H7 (cell line): ENCODE measurements at regions not wholly inside any gene's neighbourhood (a gene's known extent, or its start where the extent isn't known, plus 50 kb on each side); places are given as distances from the start of the nearest gene placed in this dataset.
"Not testable (repeated sequence)": the region's sequence is repeated elsewhere in the genome, so short reads cannot be mapped to it uniquely, and the experiment has no call there.

ENCODE experiments used
- DNase-seq: peaks from one replicate; pipeline ENCODE4 v3.0.0; 2012
- H3K27me3 ChIP-seq: 2 replicates; pipeline ENCODE4 v1.6.0; 2011; ENCODE audit warnings: mild to moderate bottlenecking, low read length; ENCODE audit not compliant: control insufficient read depth, insufficient read depth
- H3K36me3 ChIP-seq: replicated peaks from 2 replicates; pipeline ENCODE4 v1.5.1; 2011; ENCODE audit warnings: low read length; ENCODE audit not compliant: control insufficient read depth, insufficient read depth
- H3K4me3 ChIP-seq: 2 replicates; pipeline ENCODE4 v1.5.1; 2011; ENCODE audit warnings: low read depth, mild to moderate bottlenecking, control low read depth, low read length, moderate library complexity; ENCODE audit not compliant: insufficient read depth

- Histone ChIP-seq H3K27me3 (no peaks in the 10 kb centered on the region), H3K36me3 (peaks cover 4% of the 10 kb centered on the region), H3K4me3 (no peak overlapping the region)
- no peak for DNase-seq
Observed at GRCh38 chr6:144793744-144794143, 508.6 kb downstream of the UTRN start.

DNA sequence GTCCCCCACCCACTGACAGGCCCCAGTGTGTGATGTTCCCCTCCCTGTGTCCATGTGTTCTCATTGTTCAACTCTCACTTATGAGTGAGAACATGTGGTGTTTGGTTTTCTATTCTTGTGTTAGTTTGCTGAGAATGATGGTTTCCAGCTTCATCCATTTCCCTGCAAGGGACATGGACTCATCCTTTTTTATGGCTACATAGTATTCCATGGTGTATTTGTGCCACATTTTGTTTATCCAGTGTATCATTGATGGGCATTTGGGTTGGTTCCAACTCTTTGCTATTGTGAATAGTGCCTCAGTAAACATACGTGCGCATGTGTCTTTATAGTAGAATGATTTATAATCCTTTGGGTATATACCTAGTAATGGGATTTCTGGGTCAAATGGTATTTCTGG, 509.9 kb downstream of the UTRN start:
- H3K36me3 ChIP-seq, DNase-seq, H3K4me3 ChIP-seq, H3K27me3 ChIP-seq: not testable (repeated sequence)

GRCh38 chr6:144796070-144796469, 510.9 kb downstream of the UTRN start:
- no peaks in the 10 kb centered on the region for H3K27me3 ChIP-seq
- H3K4me3 ChIP-seq, result no peak overlapping the region

GRCh38 chr6:144797881-144798589, 512.9 kb downstream of the UTRN start:
- H3K4me3 ChIP-seq, result no peak overlapping the region
- no peak for DNase-seq
- peaks cover 4% of the 10 kb centered on the region for H3K36me3 ChIP-seq
- no peaks in the 10 kb centered on the region for H3K27me3 ChIP-seq

More at GRCh38 chr6:144796070-144796469, 510.9 kb downstream of the UTRN start:
- H3K36me3 ChIP-seq, result peaks cover 4% of the 10 kb centered on the region
- no peak for DNase-seq

GRCh38 chr6:144804246-144804790, 519.2 kb downstream of the UTRN start:
- DNase-seq, result no peak
- no peak overlapping the region for H3K4me3 ChIP-seq
- H3K36me3 ChIP-seq, result no peaks in the 10 kb centered on the region
- H3K27me3 ChIP-seq, result no peaks in the 10 kb centered on the region

DNA sequence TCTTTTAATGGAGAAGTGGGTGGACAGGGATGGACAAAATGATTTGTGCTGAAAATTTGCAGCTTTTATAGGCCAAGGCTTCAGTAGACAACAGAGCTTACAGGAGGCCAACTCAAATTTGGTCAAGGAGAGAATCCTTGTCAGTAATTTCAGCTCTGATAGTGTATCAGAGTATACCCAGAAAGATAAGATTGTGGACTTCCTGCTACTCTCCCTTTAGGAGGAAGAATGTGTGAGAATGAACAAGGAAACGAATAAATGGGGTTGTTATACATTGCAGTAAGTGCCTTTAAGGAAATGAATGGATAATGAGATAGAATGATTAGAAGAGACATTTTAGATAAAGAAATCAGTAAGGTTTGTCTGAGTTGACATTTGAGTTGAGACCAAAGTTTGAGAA, 519.9 kb downstream of the UTRN start:
- Histone ChIP-seq H3K27me3 (no peaks in the 10 kb centered on the region), H3K36me3 (no peaks in the 10 kb centered on the region), H3K4me3 (no peak overlapping the region)
- DNase-seq, result no peak

- H3K36me3 ChIP-seq, result no peaks in the 10 kb centered on the region
- no peak for DNase-seq
- H3K4me3 ChIP-seq, result no peak overlapping the region
- H3K27me3 ChIP-seq, result no peaks in the 10 kb centered on the region
Observed at GRCh38 chr6:144806222-144806621, 521.1 kb downstream of the UTRN start.

DNA sequence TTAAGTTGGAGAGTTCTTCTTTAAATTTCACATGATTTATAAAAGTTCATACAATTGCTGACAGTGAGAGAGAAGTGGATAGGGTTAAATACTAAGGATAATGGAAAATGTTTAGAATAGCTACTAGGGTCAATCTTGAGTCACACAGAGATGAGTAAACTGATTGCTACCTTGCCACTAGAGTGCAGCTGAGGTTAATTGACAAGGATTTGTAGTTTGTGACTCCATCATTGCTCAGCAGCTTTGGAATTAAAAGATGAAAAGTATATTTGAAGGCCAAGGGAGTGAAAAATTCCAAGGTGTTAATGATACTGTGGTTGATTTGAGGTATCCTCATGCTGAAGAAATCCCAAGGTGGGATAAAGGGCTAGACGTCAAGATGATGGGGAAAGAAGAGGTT, 524.0 kb downstream of the UTRN start:
- no peak for DNase-seq
- Histone ChIP-seq H3K27me3 (no peaks in the 10 kb centered on the region), H3K4me3 (no peak overlapping the region), H3K36me3 (no peaks in the 10 kb centered on the region; the same call in 1 of the 2 replicates)

DNA sequence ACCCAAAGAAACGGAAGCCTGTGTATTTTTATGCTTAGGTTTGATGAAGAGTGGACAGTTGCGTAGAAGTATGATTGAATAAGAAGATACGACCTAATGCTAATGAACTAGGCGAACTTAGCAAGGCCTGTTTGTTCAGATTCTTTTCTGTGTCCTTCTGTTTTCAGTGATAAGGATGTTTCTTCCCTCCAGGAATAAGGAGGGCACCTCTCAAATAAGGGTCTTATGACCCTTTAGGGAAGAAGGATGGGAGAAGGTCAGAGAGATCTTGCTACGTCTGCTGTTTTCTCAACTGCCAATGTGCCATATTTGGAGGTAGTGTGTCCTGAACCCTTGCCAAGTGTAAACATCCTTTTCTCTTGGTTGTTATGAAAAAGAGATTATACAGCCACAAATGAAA, 524.8 kb downstream of the UTRN start:
- no peaks in the 10 kb centered on the region for H3K27me3 ChIP-seq
- no peaks in the 10 kb centered on the region; the same call in 1 of the 2 replicates for H3K36me3 ChIP-seq
- H3K4me3 ChIP-seq, result no peak overlapping the region
- no peak for DNase-seq

DNA sequence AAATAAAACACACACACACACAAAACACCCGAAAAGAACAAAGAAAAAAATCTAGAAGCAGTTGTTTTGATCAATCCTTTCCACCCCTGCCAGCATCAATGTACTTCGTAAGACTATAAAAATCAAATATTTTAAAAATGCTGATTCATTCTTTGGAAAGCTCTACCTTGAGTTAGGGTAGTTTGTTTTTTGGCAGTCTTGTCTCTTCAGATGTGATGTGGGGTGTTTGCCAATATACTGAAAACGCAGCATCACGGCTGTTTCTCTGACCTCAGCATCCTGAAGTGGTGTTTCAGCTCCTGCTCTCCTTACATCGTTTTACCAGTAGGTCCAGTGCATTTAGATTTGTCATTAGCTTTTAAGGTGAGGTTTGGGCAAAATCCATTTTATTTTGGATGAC, 526.0 kb downstream of the UTRN start:
- no peak overlapping the region for H3K4me3 ChIP-seq
- no peaks in the 10 kb centered on the region; the same call in none of the 2 replicates for H3K36me3 ChIP-seq
- no peaks in the 10 kb centered on the region for H3K27me3 ChIP-seq
- no peak for DNase-seq

DNA sequence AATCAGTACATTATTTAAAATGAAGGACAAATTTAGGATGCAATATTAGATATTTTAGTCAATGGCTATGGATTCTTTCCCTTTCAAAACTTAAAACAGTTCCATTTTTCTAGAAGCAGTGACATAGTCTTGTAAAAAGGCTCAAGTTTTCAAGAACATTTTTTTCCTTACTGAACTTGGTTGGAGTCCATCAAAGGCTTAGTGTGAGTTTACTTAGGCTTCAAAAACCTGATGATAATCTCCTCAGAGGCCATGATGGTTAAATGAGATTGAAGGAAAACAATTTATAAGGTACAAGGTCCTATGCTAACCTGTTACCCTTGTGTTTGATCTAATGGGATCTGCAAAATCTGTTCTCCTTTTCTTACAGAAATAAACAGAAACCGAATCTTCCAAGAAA, 531.8 kb downstream of the UTRN start:
- H3K27me3 ChIP-seq, result no peaks in the 10 kb centered on the region
- no peak for DNase-seq
- no peak overlapping the region for H3K4me3 ChIP-seq
- H3K36me3 ChIP-seq, result no peaks in the 10 kb centered on the region; the same call in none of the 2 replicates

- no peaks in the 10 kb centered on the region; the same call in 1 of the 2 replicates for H3K36me3 ChIP-seq
- no peak for DNase-seq
- no peak overlapping the region for H3K4me3 ChIP-seq
- no peaks in the 10 kb centered on the region for H3K27me3 ChIP-seq
Observed at GRCh38 chr6:144820270-144820669, 535.1 kb downstream of the UTRN start.

DNA sequence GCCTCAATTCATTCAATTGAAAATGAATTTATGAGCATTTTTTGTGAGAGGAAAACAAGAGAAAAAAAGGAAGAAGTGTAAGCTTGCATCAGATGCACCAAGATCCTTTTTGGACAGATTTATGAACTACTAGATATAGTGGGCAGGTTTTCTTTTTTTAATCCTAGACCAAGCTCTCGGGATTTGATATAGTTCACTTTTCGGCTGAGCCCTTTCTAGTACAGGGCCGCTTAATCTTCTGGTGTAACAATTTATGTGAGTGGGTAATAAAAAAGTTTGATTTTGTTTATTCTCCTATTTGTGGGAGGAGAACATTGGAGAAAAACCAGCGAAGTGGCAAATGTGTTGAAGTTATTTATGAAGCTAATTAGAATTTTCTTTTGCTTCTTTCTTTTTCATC, 538.0 kb downstream of the UTRN start:
- Histone ChIP-seq H3K36me3 (no peaks in the 10 kb centered on the region; the same call in 1 of the 2 replicates), H3K27me3 (no peaks in the 10 kb centered on the region), H3K4me3 (no peak overlapping the region)
- DNase-seq, result no peak

DNA sequence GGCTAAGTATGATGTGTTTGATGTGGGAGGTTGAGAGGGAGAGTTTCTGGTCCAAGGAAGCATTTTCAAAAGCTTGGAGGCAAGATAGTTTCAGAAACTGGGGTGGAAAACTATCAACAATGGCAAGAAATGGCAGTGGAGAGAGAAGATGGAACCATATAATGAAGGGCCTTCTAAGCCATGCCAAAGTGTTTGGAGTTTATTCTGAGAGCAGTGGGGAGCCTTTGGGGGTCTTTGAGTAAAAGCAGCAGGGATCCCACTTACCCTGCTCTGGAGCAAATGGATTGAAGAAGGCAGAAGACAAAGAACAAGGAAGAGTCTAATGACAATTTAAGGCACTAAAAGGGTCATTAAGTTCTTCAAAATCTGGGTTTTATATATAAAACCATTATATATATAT, 538.9 kb downstream of the UTRN start:
- no peaks in the 10 kb centered on the region for H3K27me3 ChIP-seq
- DNase-seq, result no peak
- no peaks in the 10 kb centered on the region; the same call in 1 of the 2 replicates for H3K36me3 ChIP-seq
- H3K4me3 ChIP-seq, result no peak overlapping the region

GRCh38 chr6:144834426-144835038, 549.4 kb downstream of the UTRN start:
- Histone ChIP-seq H3K36me3 (peaks cover 1% of the 10 kb centered on the region), H3K27me3 (no peaks in the 10 kb centered on the region), H3K4me3 (no peak overlapping the region)
- DNase-seq, result no peak
